KMS-11 (cell line): ENCODE measurements at regions not wholly inside any gene's neighbourhood (a gene's known extent, or its start where the extent isn't known, plus 50 kb on each side); places are given as distances from the start of the nearest gene placed in this dataset.

ENCODE experiments used
- H2AFZ ChIP-seq: fragments of 200-600 bp; sonication (generic); 2 replicates; pipeline ENCODE4 v1.6.1; 2016; ENCODE audit warnings: antibody characterized with exemption, mixed run types, low read depth
- H3K27ac ChIP-seq: fragments of 200-600 bp; sonication (generic); 2 replicates; pipeline ENCODE4 v1.6.1; 2016; ENCODE audit warnings: mild to moderate bottlenecking, mixed run types
- H3K27me3 ChIP-seq: fragments of 200-600 bp; sonication (generic); 2 replicates; pipeline ENCODE4 v1.6.1; 2017; ENCODE audit warnings: mild to moderate bottlenecking, low read depth, mixed run types, moderate library complexity; ENCODE audit not compliant: insufficient read depth
- H3K36me3 ChIP-seq: fragments of 200-600 bp; sonication (generic); 2 replicates; pipeline ENCODE4 v1.6.1; 2017; ENCODE audit warnings: mild to moderate bottlenecking, mixed run types; ENCODE audit not compliant: insufficient read depth
- H3K4me1 ChIP-seq: fragments of 200-600 bp; sonication (generic); 2 replicates; pipeline ENCODE4 v1.6.1; 2016; ENCODE audit warnings: mild to moderate bottlenecking, low read depth, mixed run types; ENCODE audit not compliant: poor library complexity, severe bottlenecking
- H3K4me2 ChIP-seq: fragments of 200-600 bp; sonication (generic); 2 replicates; pipeline ENCODE4 v1.7.0; 2016; ENCODE audit warnings: mild to moderate bottlenecking, mixed run types
- H3K4me3 ChIP-seq: fragments of 200-600 bp; sonication (generic); IDR thresholded peaks from 2 replicates; pipeline ENCODE4 v1.6.1; 2017; ENCODE audit warnings: low read depth, low read length, mixed read lengths; ENCODE audit not compliant: insufficient read depth
- H3K79me2 ChIP-seq: fragments of 200-600 bp; sonication (generic); 2 replicates; pipeline ENCODE4 v1.6.1; 2016; ENCODE audit warnings: low read depth, mixed run types; ENCODE audit not compliant: insufficient read depth
- H3K9ac ChIP-seq: fragments of 200-600 bp; sonication (generic); 2 replicates; pipeline ENCODE4 v1.6.1; 2016; ENCODE audit warnings: mild to moderate bottlenecking, mixed run types
- H4K20me1 ChIP-seq: fragments of 200-600 bp; sonication (generic); 2 replicates; pipeline ENCODE4 v1.6.1; 2016; ENCODE audit warnings: mild to moderate bottlenecking, mixed run types; ENCODE audit not compliant: insufficient read depth
- TF ChIP-seq, protein P1 (sequence below): fragments of 200-600 bp; sonication (generic); conservative IDR thresholded peaks from 2 replicates; pipeline ENCODE4 v1.6.1; 2017; ENCODE audit warnings: low read depth, mild to moderate bottlenecking, antibody characterized with exemption, low read length, moderate library complexity, mixed read lengths

DNA sequence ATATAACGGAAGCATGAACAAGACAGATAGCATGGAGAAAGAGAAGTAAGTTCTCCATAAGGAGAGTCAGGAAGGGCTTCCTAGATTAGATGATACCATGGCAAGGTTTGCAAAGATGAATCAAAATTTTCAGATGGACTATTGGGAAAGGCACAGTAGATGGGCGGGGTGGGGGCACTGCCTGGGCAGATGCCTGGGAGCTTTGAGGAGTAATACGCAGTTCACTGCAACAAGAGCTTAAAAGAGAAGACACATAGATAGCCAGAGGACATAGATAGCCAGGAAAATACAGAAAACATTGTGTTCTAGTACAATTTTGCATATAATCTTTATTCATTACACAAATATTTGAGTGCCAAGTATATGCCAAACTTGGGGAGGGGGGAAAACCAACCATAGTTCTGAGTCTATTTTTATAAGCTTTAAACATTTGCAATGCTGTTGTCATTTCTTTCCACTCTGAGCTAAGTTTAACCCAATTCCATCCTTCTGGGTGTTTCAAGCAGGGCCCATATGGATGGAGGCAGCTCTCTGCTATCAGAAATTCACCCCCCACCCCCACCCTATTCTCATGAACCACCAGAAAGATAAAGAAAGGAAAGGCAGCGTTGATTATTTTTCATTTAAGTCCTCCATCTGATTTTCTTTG lies 120.6 kb downstream of the NUF2 start:
- Histone ChIP-seq H4K20me1 (no peaks in the 10 kb centered on the region), H3K36me3 (no peaks in the 10 kb centered on the region), H3K27me3 (no peaks in the 10 kb centered on the region), H3K4me1 (no peaks in the 10 kb centered on the region), H3K9ac (no peak overlapping the region), H3K27ac (no peak overlapping the region), H3K4me2 (no peak overlapping the region), H3K79me2 (no peaks in the 10 kb centered on the region), H2AFZ (no peak overlapping the region), H3K4me3 (no peak overlapping the region)
- TF ChIP-seq, protein P1, sequence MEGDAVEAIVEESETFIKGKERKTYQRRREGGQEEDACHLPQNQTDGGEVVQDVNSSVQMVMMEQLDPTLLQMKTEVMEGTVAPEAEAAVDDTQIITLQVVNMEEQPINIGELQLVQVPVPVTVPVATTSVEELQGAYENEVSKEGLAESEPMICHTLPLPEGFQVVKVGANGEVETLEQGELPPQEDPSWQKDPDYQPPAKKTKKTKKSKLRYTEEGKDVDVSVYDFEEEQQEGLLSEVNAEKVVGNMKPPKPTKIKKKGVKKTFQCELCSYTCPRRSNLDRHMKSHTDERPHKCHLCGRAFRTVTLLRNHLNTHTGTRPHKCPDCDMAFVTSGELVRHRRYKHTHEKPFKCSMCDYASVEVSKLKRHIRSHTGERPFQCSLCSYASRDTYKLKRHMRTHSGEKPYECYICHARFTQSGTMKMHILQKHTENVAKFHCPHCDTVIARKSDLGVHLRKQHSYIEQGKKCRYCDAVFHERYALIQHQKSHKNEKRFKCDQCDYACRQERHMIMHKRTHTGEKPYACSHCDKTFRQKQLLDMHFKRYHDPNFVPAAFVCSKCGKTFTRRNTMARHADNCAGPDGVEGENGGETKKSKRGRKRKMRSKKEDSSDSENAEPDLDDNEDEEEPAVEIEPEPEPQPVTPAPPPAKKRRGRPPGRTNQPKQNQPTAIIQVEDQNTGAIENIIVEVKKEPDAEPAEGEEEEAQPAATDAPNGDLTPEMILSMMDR = no peak

DNA sequence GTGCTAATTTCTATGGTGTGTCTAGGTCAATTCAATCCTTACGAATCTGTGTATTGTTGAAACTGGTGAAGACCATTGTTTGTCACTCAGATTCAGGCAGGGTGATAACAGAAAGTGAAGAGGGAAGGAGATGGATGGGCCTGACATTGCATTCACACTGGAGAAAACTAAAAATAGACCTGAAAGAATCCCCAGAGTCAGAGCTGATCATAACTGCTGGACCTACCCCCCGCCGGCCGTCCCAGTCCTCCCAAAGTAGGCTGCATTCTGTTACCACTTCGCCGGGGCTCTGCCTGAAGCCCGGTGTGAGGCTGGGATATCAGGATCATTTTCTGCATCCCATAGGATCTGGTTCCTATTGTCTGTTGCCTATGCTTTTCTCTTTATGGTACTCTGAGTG lies 121.1 kb downstream of the NUF2 start:
- no peak overlapping the region for H3K9ac ChIP-seq
- no peaks in the 10 kb centered on the region for H4K20me1 ChIP-seq
- no peaks in the 10 kb centered on the region for H3K36me3 ChIP-seq
- TF ChIP-seq, protein P1 = no peak
- no peak overlapping the region for H3K27ac ChIP-seq
- H3K79me2 ChIP-seq = no peaks in the 10 kb centered on the region
- H2AFZ ChIP-seq = no peak overlapping the region
- no peaks in the 10 kb centered on the region for H3K27me3 ChIP-seq
- no peaks in the 10 kb centered on the region for H3K4me1 ChIP-seq
- H3K4me3 ChIP-seq = no peak overlapping the region
- no peak overlapping the region for H3K4me2 ChIP-seq

- no peak overlapping the region for H3K9ac ChIP-seq
- no peaks in the 10 kb centered on the region for H3K79me2 ChIP-seq
- no peaks in the 10 kb centered on the region for H3K36me3 ChIP-seq
- no peaks in the 10 kb centered on the region for H3K27me3 ChIP-seq
- no peaks in the 10 kb centered on the region for H4K20me1 ChIP-seq
- H3K4me2 ChIP-seq = no peak overlapping the region
- no peak overlapping the region for H2AFZ ChIP-seq
- no peaks in the 10 kb centered on the region for H3K4me1 ChIP-seq
- TF ChIP-seq, protein P1 = no peak
- H3K4me3 ChIP-seq = no peak overlapping the region
- H3K27ac ChIP-seq = no peak overlapping the region
Measured at GRCh38 chr1:163443863-163444262, 122.1 kb downstream of the NUF2 start.

DNA sequence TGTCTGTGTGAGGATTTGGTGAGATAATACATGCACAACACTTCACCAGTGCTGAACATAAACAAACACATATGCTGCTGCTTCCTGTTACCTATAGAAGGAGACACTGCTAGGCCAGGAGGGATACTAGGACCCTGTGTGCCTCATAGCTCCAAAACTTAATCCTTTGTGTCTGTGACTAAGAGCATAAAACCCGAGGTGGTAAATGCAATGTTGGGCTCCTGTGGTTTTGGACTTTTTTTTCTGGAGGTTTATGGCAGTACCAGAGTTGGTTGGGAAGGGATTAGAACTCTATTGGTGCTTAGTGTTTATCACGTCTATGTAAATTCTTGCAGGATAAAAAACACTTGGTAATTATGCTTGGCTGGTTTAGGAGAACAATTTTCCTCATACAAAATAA lies 122.9 kb downstream of the NUF2 start:
- no peaks in the 10 kb centered on the region for H3K79me2 ChIP-seq
- H4K20me1 ChIP-seq = no peaks in the 10 kb centered on the region
- H3K9ac ChIP-seq = no peak overlapping the region
- TF ChIP-seq, protein P1 = no peak
- no peaks in the 10 kb centered on the region for H3K27me3 ChIP-seq
- H3K4me1 ChIP-seq = no peaks in the 10 kb centered on the region
- H2AFZ ChIP-seq = no peak overlapping the region
- H3K36me3 ChIP-seq = no peaks in the 10 kb centered on the region
- H3K4me2 ChIP-seq = no peak overlapping the region
- no peak overlapping the region for H3K27ac ChIP-seq
- no peak overlapping the region for H3K4me3 ChIP-seq
